Endothelial cell of umbilical vein (primary cell): ENCODE measurements at regions not wholly inside any gene's neighbourhood (a gene's known extent, or its start where the extent isn't known, plus 50 kb on each side); places are given as distances from the start of the nearest gene placed in this dataset.

Source experiments
- BruUV-seq: library from RNA; stranded (reverse); fragments of 400-500 nt; replicated peaks from 2 replicates; lab custom pipeline; 2021; lab: Mats Ljungman, UMichigan
- CTCF ChIA-PET: fragments of 300-600, 350-600 bp; sonication (Branson Sonifier 250); formaldehyde crosslinking; loops from one replicate; lab custom pipeline; 2021; ENCODE audit warnings: antibody characterized with exemption, inconsistent platforms; lab: Charles Lee
- POLR2A ChIA-PET: fragments of 300-600, 350-600 bp; sonication (Branson Sonifier 250); formaldehyde crosslinking; loops from one replicate; lab custom pipeline; 2021; ENCODE audit warnings: antibody characterized with exemption, inconsistent platforms; lab: Charles Lee
- DNase-seq: peaks from one replicate; pipeline ENCODE4 v3.0.0-alpha.2; 2011; ENCODE audit warnings: low read depth, low spot score
- FAIRE-seq: peaks from 2 replicates; lab custom pipeline; 2011; peaks lifted over from hg19 to GRCh38; lab: Jason Lieb, UNC
- H2AFZ ChIP-seq: 2 replicates; pipeline ENCODE4 v1.6.0; 2012; ENCODE audit warnings: low read depth, low read length, control low read depth, inconsistent platforms
- H3K27ac ChIP-seq: 2 replicates; pipeline ENCODE4 v1.5.1; 2011; ENCODE audit warnings: low read depth, mild to moderate bottlenecking, control low read depth, low read length, moderate library complexity; ENCODE audit not compliant: insufficient read depth
- H3K27me3 ChIP-seq, 2 experiments: 2 replicates each; pipeline versions ENCODE4 v1.6.0 to v1.6.1; 2011; ENCODE audit warnings: low read length in 2 of 2, mixed read lengths in 1 of 2; ENCODE audit not compliant: control insufficient read depth in 2 of 2, insufficient read depth in 2 of 2
- H3K36me3 ChIP-seq, 2 experiments: 2 replicates in 1 of 2; 3 replicates in 1 of 2; pipeline ENCODE4 v1.5.1; 2011; ENCODE audit warnings: low read length in 2 of 2, mild to moderate bottlenecking in 1 of 2, moderate library complexity in 1 of 2; ENCODE audit not compliant: control insufficient read depth in 2 of 2, insufficient read depth in 2 of 2; ENCODE audit errors: extremely low read depth in 1 of 2
- H3K4me1 ChIP-seq: 3 replicates; pipeline ENCODE4 v1.5.1; 2011; ENCODE audit warnings: mild to moderate bottlenecking, low read length; ENCODE audit not compliant: control insufficient read depth, insufficient read depth; ENCODE audit errors: extremely low read depth
- H3K4me2 ChIP-seq: 2 replicates; pipeline ENCODE4 v1.6.1; 2011; ENCODE audit warnings: low read length, control low read depth, mixed read lengths; ENCODE audit not compliant: insufficient read depth
- H3K4me3 ChIP-seq, 3 experiments: fragments of 200-600 bp in 1 of 3; sonication (generic), shearing (Covaris generic) in 1 of 3; replicated peaks in 1 of 3; 2 replicates each; pipeline ENCODE4 v1.5.1; 2011 to 2016; ENCODE audit warnings: control low read depth in 3 of 3, low read length in 3 of 3, mild to moderate bottlenecking in 2 of 3, inconsistent platforms in 1 of 3, low read depth in 1 of 3, moderate library complexity in 1 of 3; ENCODE audit not compliant: insufficient read depth in 1 of 3
- H3K79me2 ChIP-seq: 2 replicates; pipeline ENCODE4 v1.6.0; 2012; ENCODE audit warnings: low read length, inconsistent platforms; ENCODE audit not compliant: control insufficient read depth, insufficient read depth
- H3K9ac ChIP-seq: replicated peaks from 2 replicates; pipeline ENCODE3; 2011; ENCODE audit warnings: low read length, control low read depth; ENCODE audit not compliant: insufficient read depth; ENCODE audit errors: extremely low read depth
- H3K9me1 ChIP-seq: replicated peaks from 3 replicates; pipeline ENCODE4 v1.6.0; 2011; ENCODE audit warnings: mild to moderate bottlenecking, low read length; ENCODE audit not compliant: control insufficient read depth, insufficient read depth; ENCODE audit errors: extremely low read depth
- H3K9me3 ChIP-seq: replicated peaks from 2 replicates; pipeline ENCODE4 v1.5.1; 2012; ENCODE audit warnings: low read length, inconsistent platforms; ENCODE audit not compliant: control insufficient read depth, insufficient read depth
- H4K20me1 ChIP-seq: replicated peaks from 2 replicates; pipeline ENCODE3; 2011; ENCODE audit warnings: mild to moderate bottlenecking, low read length; ENCODE audit not compliant: control insufficient read depth, insufficient read depth; ENCODE audit errors: extremely low read depth
- CTCF ChIP-seq, 2 donors: IDR thresholded peaks; 1 replicate in 1 of 2; 2 replicates in 1 of 2; pipeline ENCODE4 v1.5.1; 2011; ENCODE audit warnings: low read length in 2 of 2, mild to moderate bottlenecking in 2 of 2, moderate library complexity in 2 of 2, control low read depth in 1 of 2, inconsistent platforms in 1 of 2, low read depth in 1 of 2; ENCODE audit not compliant: insufficient read depth in 1 of 2; ENCODE audit errors: extremely low read depth in 1 of 2
- EZH2 ChIP-seq: IDR thresholded peaks from 2 replicates; pipeline ENCODE4 v1.6.1; 2012; ENCODE audit warnings: borderline replicate concordance, low read depth, mild to moderate bottlenecking, moderate library complexity, low read length, inconsistent platforms; ENCODE audit not compliant: severe bottlenecking
- FOS ChIP-seq: IDR thresholded peaks from 2 replicates; pipeline ENCODE4 v1.6.1; 2011; ENCODE audit warnings: mild to moderate bottlenecking, low read length, moderate library complexity, borderline replicate concordance; ENCODE audit not compliant: insufficient read depth
- GATA2 ChIP-seq: IDR thresholded peaks from 2 replicates; pipeline ENCODE4 v1.7.0; 2011; ENCODE audit warnings: low read depth, mild to moderate bottlenecking, moderate library complexity, mixed read lengths, low read length; ENCODE audit not compliant: insufficient read length, insufficient read depth
- JUN ChIP-seq: IDR thresholded peaks from 2 replicates; pipeline ENCODE4 v1.6.1; 2011; ENCODE audit warnings: borderline replicate concordance, low read depth; ENCODE audit not compliant: insufficient read length, insufficient read depth
- MAX ChIP-seq: IDR thresholded peaks from 2 replicates; pipeline ENCODE4 v1.6.1; 2011; ENCODE audit not compliant: insufficient read depth, insufficient read length
- MYC ChIP-seq: IDR thresholded peaks from one replicate; pipeline ENCODE4 v1.6.1; 2011; ENCODE audit warnings: mild to moderate bottlenecking, low read depth, low read length
- POLR2A ChIP-seq: IDR thresholded peaks from 2 replicates; pipeline ENCODE4 v1.6.1; 2012; ENCODE audit warnings: low read depth, mild to moderate bottlenecking, control low read depth, low read length
- POLR2AphosphoS5 ChIP-seq: IDR thresholded peaks from 2 replicates; pipeline ENCODE4 v1.6.1; 2012; ENCODE audit warnings: low read depth, mild to moderate bottlenecking, control low read depth, low read length, moderate library complexity; ENCODE audit not compliant: insufficient read depth
- dilution Hi-C: fragments of 300-500 bp; cut with MboI; formaldehyde crosslinking; loops from one replicate; pipeline ENCODE4 v1.15.0; 2019; ENCODE audit warnings: low sequenced_read_pairs; ENCODE audit not compliant: extremely low pct_ligation_motif_present
- intact Hi-C: fragments of 100-400 bp; cut with micrococcal nuclease; formaldehyde crosslinking; loops from one replicate; pipeline ENCODE4 v1.10.0; 2022

- Histone ChIP-seq H3K9ac (no peak overlapping the region), H3K9me3 (no peaks in the 10 kb centered on the region), H3K4me1 (no peaks in the 10 kb centered on the region), H3K27ac (no peak overlapping the region), H3K79me2 (no peaks in the 10 kb centered on the region), H3K9me1 (no peaks in the 10 kb centered on the region), H3K4me2 (no peak overlapping the region), H3K4me3 (no peak overlapping the region), H2AFZ (no peak overlapping the region), H3K36me3 (no peaks in the 10 kb centered on the region), H3K27me3 (no peaks in the 10 kb centered on the region), H4K20me1 (no peaks in the 10 kb centered on the region)
- ChIA-PET CTCF (no interaction called here), POLR2A (no interaction called here)
- dilution Hi-C loops, result no loop called here
- intact Hi-C loops, result no loop called here
- BruUV-seq, result no TSS peak
- FAIRE-seq (no peak), DNase-seq (no peak)
- TF ChIP-seq CTCF (IDR thresholded peaks at IDR 0.05; ENCODE audit: extremely low read depth in 1 of 2, insufficient read depth in 1 of 2, low read depth in 1 of 2, low read length in 2 of 2), result no peak
- no peak for TF ChIP-seq JUN
- no peak for TF ChIP-seq POLR2A
- no peak for TF ChIP-seq EZH2
- TF ChIP-seq FOS, result no peak
- TF ChIP-seq MAX, result no peak
- TF ChIP-seq GATA2, result no peak
- TF ChIP-seq MYC, result no peak
- no peak for TF ChIP-seq POLR2AphosphoS5
Measured at GRCh38 chr1:56000424-56000823, 578.9 kb downstream of the PLPP3 start.
